Epithelial cell of prostate (primary cell): ENCODE measurements at regions not wholly inside any gene's neighbourhood (a gene's known extent, or its start where the extent isn't known, plus 50 kb on each side); places are given as distances from the start of the nearest gene placed in this dataset.

Experiments used
- DNase-seq: peaks from one replicate; pipeline ENCODE4 v3.0.0-alpha.2; 2011; ENCODE audit warnings: low read depth, low spot score
- H3K27ac ChIP-seq: fragments of 450-650 bp; 2 replicates; pipeline ENCODE4 v1.5.1; 2017; ENCODE audit warnings: mild to moderate bottlenecking

GRCh38 chr15:60093273-60094067 lies 89.4 kb downstream of the FOXB1 start:
- DNase-seq = no peak

DNA sequence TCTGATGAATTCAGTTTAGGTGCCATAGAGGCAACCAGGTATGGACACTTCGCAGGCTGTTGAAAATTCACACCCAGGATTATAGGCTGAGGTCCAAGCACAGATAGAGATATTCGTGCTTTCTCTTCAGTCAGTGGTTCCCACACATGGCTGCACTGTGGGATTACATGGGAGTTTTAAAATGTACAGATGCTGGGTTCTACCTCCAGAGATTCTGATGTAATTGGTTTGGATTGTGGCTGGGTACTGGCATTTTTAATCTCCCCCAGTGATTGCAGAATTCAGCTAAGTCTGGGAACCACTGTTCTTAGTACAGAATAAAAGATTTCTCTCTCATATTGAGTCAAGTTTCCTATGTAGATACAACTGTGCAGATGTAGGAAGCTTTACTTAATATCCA lies 91.6 kb downstream of the FOXB1 start:
- H3K27ac ChIP-seq = no peak overlapping the region
- DNase-seq = no peak

More at GRCh38 chr15:60093273-60094067, 89.4 kb downstream of the FOXB1 start:
- no peak overlapping the region for H3K27ac ChIP-seq

DNA sequence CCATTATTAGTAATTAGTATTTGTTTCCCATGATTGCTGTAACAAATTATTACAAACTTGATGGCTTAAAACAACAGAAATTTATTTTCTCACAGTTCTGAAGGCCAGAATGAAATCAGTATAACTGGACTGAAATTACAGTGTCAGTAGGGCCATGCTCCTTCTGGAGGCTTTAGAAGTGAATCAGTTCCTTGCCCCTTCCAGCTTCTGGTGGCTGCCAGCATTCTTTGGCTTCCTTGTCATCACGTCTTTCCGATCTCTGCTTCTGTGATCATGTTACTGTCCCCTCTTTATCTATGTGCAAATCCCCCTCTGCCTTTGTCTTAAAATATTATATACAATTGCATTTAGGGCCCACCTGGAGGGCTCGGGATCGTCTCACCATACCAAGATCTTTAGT lies 92.0 kb downstream of the FOXB1 start:
- no peak for DNase-seq

GRCh38 chr15:60101416-60101815 lies 97.3 kb downstream of the FOXB1 start:
- DNase-seq = no peak

More for the DNA sequence above, 92.0 kb downstream of the FOXB1 start:
- no peak overlapping the region for H3K27ac ChIP-seq

DNA sequence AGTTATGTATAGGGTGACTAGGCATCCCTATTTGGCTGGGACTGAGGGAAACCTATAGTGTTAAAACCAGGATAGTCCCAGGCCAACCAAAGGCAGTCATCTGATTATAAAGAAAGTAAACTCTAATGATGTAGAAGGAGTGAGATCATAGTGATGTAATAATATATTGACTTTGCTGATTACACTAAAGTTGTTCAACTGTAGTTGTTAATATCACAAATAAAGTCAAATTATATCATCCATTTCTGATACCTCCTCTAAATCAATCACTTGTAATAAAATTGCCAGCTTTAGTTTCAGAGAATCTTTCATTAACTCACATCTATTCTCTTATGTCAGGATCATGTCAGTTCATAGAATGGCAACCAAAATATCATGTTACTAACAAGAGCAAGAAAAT lies 98.6 kb downstream of the FOXB1 start:
- no peak for DNase-seq
- H3K27ac ChIP-seq = no peak overlapping the region

More at GRCh38 chr15:60101416-60101815, 97.3 kb downstream of the FOXB1 start:
- H3K27ac ChIP-seq = no peak overlapping the region

- no peak overlapping the region for H3K27ac ChIP-seq
- no peak for DNase-seq
These were observed 106.8 kb downstream of the FOXB1 start for GRCh38 chr15:60110909-60111308.

GRCh38 chr15:60115579-60116380 lies 111.7 kb downstream of the FOXB1 start:
- no peak for DNase-seq
- peak overlapping the region; percentile 57 for H3K27ac ChIP-seq

GRCh38 chr15:60116456-60117089 lies 112.5 kb downstream of the FOXB1 start:
- no peak for DNase-seq
- H3K27ac ChIP-seq = peak overlapping the region; percentile 57

DNA sequence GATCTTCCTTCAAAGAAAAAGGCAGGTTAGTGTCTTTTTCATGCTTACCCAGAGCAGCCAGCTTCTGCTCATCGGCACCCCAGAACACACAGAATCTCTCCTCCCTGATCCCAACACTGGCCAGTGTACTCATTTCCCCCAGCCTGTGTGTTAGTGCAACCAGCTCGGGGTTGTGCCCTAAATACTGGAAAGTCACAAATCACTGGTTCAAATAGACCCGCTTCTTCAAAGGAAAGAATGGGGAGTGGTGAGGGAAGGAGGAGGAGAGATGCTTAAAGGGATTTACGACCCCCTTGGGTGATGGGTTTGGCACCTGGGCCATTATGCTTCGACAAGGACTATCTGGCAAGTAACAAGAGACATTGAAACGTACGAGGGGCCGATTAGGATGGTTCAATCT lies 114.0 kb downstream of the FOXB1 start:
- DNase-seq = no peak

DNA sequence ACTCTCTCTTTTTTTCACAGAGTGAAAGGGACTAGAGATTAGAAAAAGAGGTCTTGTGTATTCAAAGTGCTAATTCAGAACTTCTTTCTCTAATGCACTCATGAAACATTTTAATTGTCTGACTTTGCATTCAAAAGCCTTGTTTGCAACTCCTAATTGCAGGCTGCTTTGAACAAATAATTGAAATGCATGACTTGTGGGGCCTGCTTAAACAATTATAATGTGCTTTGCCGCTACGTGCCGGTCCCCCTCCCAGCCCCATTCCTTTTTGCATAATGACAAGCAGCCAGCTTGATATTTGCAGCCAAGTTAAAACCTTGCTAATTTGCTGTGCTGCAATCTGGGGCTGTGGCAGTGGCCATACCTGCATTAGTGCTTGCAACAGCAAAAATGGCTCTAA lies 114.5 kb downstream of the FOXB1 start:
- H3K27ac ChIP-seq = no peak overlapping the region

More for the DNA sequence above, 114.0 kb downstream of the FOXB1 start:
- no peak overlapping the region for H3K27ac ChIP-seq

GRCh38 chr15:60119101-60119500 lies 115.0 kb downstream of the FOXB1 start:
- no peak overlapping the region for H3K27ac ChIP-seq
- no peak for DNase-seq

More for the DNA sequence above, 114.5 kb downstream of the FOXB1 start:
- no peak for DNase-seq

DNA sequence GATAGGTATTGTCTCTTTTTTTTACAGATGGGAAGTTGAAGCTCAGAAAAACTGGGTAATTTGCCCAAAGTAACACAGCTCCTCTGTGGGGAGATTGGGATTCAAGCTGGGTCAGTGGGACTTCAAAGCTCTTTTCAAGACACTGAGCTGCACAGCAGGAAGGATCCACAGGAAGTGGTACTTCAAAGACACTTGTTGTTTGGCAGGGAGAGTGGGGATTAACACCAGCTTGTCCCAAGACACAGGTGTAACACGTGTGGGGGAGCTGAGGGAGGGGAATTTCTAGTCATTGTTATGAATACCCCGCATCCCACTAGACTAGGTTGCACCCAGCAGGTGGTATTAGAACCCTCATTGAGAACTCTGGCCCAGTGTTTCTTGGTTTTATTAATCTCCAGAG lies 116.0 kb downstream of the FOXB1 start:
- H3K27ac ChIP-seq = no peak overlapping the region
- DNase-seq = no peak

GRCh38 chr15:60121845-60122244 lies 117.7 kb downstream of the FOXB1 start:
- DNase-seq = no peak
- no peak overlapping the region for H3K27ac ChIP-seq

DNA sequence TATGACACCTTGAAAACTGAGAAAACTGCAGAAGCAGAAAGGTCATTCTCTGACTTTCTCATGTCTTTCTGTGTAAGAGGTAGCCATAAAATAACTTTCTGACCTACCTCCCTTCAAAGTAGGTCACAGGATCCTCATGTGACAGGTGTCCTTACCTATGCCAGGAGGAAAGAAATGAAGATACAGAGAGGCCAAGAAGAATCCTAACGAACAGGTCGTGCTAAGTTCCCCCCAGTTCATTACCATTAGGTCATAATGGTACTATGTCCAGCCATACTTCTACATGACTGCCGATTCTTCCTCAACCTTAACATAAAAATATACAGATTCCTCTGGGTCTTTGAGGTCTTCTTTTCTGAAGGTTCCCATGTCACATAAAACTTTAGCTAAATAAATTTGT lies 118.6 kb downstream of the FOXB1 start:
- no peak overlapping the region for H3K27ac ChIP-seq
- DNase-seq = no peak

GRCh38 chr15:60124460-60125070 lies 120.5 kb downstream of the FOXB1 start:
- DNase-seq = no peak
- H3K27ac ChIP-seq = no peak overlapping the region

DNA sequence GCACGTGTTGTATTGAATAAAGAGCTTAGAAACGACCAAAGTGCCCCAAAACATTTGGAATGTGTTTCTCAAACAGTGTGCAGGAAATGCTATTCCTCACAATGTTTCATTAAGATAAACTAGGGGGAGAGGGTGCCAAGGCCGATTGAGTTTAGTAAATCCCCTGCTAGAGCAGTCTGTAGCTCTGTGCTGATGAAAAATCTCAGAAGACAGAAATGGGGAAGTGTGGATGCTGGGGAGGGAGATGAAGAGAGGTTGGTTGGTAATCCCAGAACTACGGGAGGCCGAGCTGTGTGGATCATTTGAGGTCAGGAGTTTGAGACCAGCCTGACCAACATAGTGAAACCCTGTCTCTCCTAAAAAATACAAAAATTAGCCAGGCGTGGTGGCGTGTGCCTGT lies 121.2 kb downstream of the FOXB1 start:
- no peak for DNase-seq
- H3K27ac ChIP-seq = no peak overlapping the region

DNA sequence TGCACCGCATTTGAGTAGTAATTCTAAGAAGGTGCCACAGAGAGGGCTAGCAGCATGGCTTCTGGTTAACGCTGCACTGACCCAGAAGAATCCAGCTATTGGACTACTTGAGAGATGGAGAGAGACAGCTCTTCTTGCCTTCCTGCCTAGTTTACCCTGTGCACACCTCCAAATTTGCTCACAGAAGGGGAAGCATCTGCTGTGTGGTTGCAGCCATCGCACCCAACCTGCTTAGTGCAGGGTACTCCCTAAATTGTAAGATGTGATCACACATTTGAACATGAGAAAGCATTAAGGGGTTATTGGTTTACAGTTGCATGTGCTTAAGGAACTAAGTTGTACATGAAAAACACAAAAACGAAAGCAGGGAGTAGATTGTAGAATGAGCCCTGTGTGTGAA lies 122.1 kb downstream of the FOXB1 start:
- DNase-seq = no peak
- no peak overlapping the region for H3K27ac ChIP-seq

- H3K27ac ChIP-seq = no peak overlapping the region
- no peak for DNase-seq
These were observed 122.5 kb downstream of the FOXB1 start for GRCh38 chr15:60126661-60127060.

- H3K27ac ChIP-seq = no peak overlapping the region
- no peak for DNase-seq
These were observed 123.9 kb downstream of the FOXB1 start for GRCh38 chr15:60128000-60128376.

GRCh38 chr15:60128710-60129109 lies 124.6 kb downstream of the FOXB1 start:
- H3K27ac ChIP-seq = no peak overlapping the region
- no peak for DNase-seq

- no peak for DNase-seq
- H3K27ac ChIP-seq = no peak overlapping the region
These were observed 126.3 kb downstream of the FOXB1 start for GRCh38 chr15:60130398-60130797.
